Tibial nerve (tissue), 4 donors: ENCODE measurements at regions not wholly inside any gene's neighbourhood (a gene's known extent, or its start where the extent isn't known, plus 50 kb on each side); places are given as distances from the start of the nearest gene placed in this dataset.

Experiments
- DNase-seq, 2 donors: peaks; one replicate each; pipeline ENCODE4 v3.0.0-alpha.2; 2019; ENCODE audit warnings: low spot score in 2 of 2
- H3K27ac ChIP-seq, 4 donors: fragments of 200-600 bp; sonication (generic) in 3 of 4; one replicate each; pipeline ENCODE4 v1.5.1; 2017 to 2019; ENCODE audit warnings: mild to moderate bottlenecking in 1 of 4
- H3K27me3 ChIP-seq, 2 donors: fragments of 200-600 bp; sonication (generic) in 1 of 2; one replicate each; pipeline versions ENCODE4 v1.5.1 to v1.6.0; 2017 to 2019
- H3K36me3 ChIP-seq, 3 donors: fragments of 200-600 bp; sonication (generic); one replicate each; pipeline ENCODE4 v1.5.1; 2018 to 2019
- H3K4me1 ChIP-seq, 4 donors: fragments of 200-600 bp; sonication (generic) in 3 of 4; one replicate each; pipeline ENCODE4 v1.5.1; 2017 to 2019
- H3K4me3 ChIP-seq, 4 donors: fragments of 200-600 bp; sonication (generic) in 3 of 4; one replicate each; pipeline ENCODE4 v1.5.1; 2017 to 2019; ENCODE audit warnings: mild to moderate bottlenecking in 1 of 4, moderate library complexity in 1 of 4
- H3K9me3 ChIP-seq, 4 donors: fragments of 200-600 bp; sonication (generic) in 3 of 4; one replicate each; pipeline ENCODE4 v1.5.1; 2017 to 2019
- CTCF ChIP-seq, 5 experiments: fragments of 200-600 bp in 3 of 5; fragments of 450-650 bp in 2 of 5; sonication (generic) in 3 of 5; IDR thresholded peaks; one replicate each; pipeline ENCODE4 v1.5.1; 2016 to 2019; ENCODE audit warnings: antibody characterized with exemption in 5 of 5, mild to moderate bottlenecking in 3 of 5, moderate library complexity in 2 of 5
- EP300 ChIP-seq, 2 donors: sonication (generic); formaldehyde crosslinking; IDR thresholded peaks; one replicate each; pipeline ENCODE4 v1.6.1; 2017; ENCODE audit warnings: antibody characterized with exemption in 2 of 2, mild to moderate bottlenecking in 1 of 2
- POLR2A ChIP-seq, 2 donors: fragments of 450-650 bp; IDR thresholded peaks; one replicate each; pipeline ENCODE4 v1.6.1; 2017; ENCODE audit warnings: antibody characterized with exemption in 2 of 2, mild to moderate bottlenecking in 2 of 2, moderate library complexity in 2 of 2
- WGBS, 2 donors: methylation state at CpG; one replicate each; pipeline ENCODE4 v1.1.5; 2018; 5-methylcytosine and 5-hydroxymethylcytosine counted together

DNA sequence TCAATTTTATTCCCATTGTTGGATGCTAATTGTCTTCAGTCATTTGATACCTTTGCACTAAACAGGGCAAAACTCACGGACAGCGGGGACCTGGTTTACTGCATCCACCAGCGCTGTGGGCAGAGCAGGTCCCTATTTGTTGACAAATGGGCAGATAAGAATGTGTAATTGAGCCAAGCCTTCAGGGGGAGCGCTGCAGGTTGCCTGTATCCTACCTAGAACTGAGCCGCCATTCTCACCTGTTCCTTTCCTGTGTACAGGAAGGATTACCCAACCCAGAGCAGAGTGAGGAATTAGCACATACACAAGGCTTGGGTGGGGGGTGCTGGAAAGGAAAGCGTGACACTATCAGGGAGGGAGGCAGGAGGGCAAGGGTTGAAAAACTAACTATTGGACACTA, 89.1 kb upstream of the FOXA2 start:
- H3K9me3 ChIP-seq = peaks cover 0 to 15% (median 3%) of the 10 kb centered on the region in 4 donors
- no peaks in the 10 kb centered on the region for H3K36me3 ChIP-seq
- H3K4me3 ChIP-seq = no peak overlapping the region
- no peak for TF ChIP-seq POLR2A (IDR thresholded peaks at IDR 0.05)
- TF ChIP-seq EP300 (IDR thresholded peaks at IDR 0.05) = no peak
- TF ChIP-seq CTCF (IDR thresholded peaks at IDR 0.05) = no peak
- 85 to 89% methylated on average over 6 of the region's 6 CpGs for WGBS, 2 donors
- no peaks in the 10 kb centered on the region for H3K4me1 ChIP-seq
- peaks cover 0 to 3% of the 10 kb centered on the region in 2 donors for H3K27me3 ChIP-seq
- no peak for DNase-seq
- no peak overlapping the region for H3K27ac ChIP-seq

DNA sequence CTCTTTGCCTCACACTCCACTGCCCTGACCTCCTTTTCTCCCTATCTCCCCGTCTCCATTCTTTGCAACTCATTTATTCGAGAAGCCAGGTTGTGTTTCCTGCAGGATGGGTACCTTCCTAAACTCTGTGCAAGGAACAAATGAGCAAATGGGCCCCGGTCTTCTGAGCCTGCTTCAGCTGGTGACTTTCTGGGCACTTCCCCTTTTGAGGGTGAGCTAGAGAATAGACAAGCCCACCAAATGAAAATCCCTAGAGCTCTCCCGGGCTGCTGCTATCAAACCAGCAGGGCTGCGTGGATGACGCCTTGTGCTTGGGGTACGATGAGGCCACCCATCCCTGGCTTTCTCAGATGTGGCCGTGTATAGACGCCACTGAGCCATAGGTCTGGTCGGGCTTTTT, 91.0 kb upstream of the FOXA2 start:
- WGBS, 2 donors = 76 to 81% methylated on average over 10 of the region's 10 CpGs
- TF ChIP-seq EP300 (IDR thresholded peaks at IDR 0.05) (no peak), CTCF (IDR thresholded peaks at IDR 0.05) (no peak), POLR2A (IDR thresholded peaks at IDR 0.05) (no peak)
- H3K4me3 ChIP-seq = no peak overlapping the region
- no peaks in the 10 kb centered on the region for H3K36me3 ChIP-seq
- H3K27me3 ChIP-seq = peaks cover 0 to 3% of the 10 kb centered on the region in 2 donors
- H3K9me3 ChIP-seq = peaks cover 0 to 12% (median under 1%) of the 10 kb centered on the region in 4 donors
- H3K27ac ChIP-seq = no peak overlapping the region
- H3K4me1 ChIP-seq = no peaks in the 10 kb centered on the region
- no peak for DNase-seq

GRCh38 chr20:22678678-22679077, 94.3 kb upstream of the FOXA2 start:
- no peak for DNase-seq
- H3K27me3 ChIP-seq = no peaks in the 10 kb centered on the region
- H3K9me3 ChIP-seq = peaks cover 0 to 8% (median 0%) of the 10 kb centered on the region in 4 donors
- no peaks in the 10 kb centered on the region for H3K4me1 ChIP-seq
- WGBS, 2 donors = 80 to 84% methylated on average over 2 of the region's 2 CpGs
- H3K36me3 ChIP-seq = no peaks in the 10 kb centered on the region
- H3K4me3 ChIP-seq = no peak overlapping the region
- no peak overlapping the region for H3K27ac ChIP-seq
- no peak for TF ChIP-seq EP300 (IDR thresholded peaks at IDR 0.05)
- TF ChIP-seq CTCF (IDR thresholded peaks at IDR 0.05) = no peak
- no peak for TF ChIP-seq POLR2A (IDR thresholded peaks at IDR 0.05)

DNA sequence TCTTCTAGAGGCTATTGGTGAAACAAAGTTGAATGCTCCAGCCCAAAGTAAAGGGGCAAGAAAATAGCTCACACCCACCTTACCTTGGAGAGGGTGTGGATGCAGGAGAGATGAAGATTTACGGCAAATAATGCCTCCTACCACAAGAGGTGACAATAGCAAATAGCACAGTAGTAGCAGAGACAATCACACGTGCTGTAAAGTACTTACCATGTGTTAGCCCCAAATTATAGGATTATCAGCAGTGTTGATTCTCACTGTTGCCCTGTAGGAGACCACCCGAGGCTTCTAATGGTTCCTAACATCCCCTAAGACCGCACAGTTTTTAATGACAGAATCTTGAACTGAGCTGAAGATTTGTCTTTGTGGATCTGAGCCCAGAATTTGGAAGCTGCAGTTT, 94.8 kb upstream of the FOXA2 start:
- no peak for TF ChIP-seq POLR2A (IDR thresholded peaks at IDR 0.05)
- TF ChIP-seq CTCF (IDR thresholded peaks at IDR 0.05) = no peak
- no peak for TF ChIP-seq EP300 (IDR thresholded peaks at IDR 0.05)
- 34 to 37% methylated on average over 4 of the region's 4 CpGs for WGBS, 2 donors
- H3K4me1 ChIP-seq = peaks cover 0 to 5% (median 0%) of the 10 kb centered on the region in 4 donors
- H3K27ac ChIP-seq = no peak overlapping the region
- H3K9me3 ChIP-seq = peaks cover 0 to 8% (median 0%) of the 10 kb centered on the region in 4 donors
- no peaks in the 10 kb centered on the region for H3K36me3 ChIP-seq
- no peaks in the 10 kb centered on the region for H3K27me3 ChIP-seq
- DNase-seq = no peak
- no peak overlapping the region for H3K4me3 ChIP-seq

DNA sequence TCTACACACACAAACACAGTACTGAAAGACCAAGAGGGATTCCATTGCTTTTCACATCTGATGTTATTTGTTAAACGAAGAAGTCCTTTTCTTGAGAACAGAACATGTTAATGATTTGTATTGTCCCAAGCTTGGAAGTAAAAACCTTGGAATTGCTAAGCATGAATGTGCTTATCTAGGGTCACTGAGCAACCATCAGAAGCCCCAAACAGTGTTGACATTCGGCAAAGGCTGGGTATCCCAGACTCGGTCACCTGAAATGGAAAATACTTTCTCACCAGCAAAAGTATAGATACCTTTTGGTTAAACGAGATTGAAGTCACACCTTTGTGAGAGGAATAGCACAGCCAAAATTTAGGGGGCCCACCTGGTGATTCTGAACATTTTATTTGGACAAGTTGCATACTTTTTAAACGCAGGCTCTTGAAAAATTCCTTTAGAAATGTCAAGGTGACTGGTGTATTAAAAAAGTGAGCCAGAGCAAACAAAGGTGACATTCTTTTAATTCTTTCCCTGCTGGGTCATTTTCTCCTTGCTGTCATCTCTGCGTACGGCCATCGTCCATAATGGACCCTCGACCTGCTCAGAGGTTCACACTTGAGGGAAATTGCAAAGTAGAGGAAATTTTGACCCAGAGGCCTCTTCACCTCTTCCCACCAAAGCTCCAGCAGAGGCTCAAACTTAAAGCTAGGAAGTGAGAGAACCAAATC, 95.8 kb upstream of the FOXA2 start:
- H3K36me3 ChIP-seq = no peaks in the 10 kb centered on the region
- no peak overlapping the region for H3K4me3 ChIP-seq
- WGBS, 2 donors = 63 to 68% methylated on average over 9 of the region's 9 CpGs
- H3K9me3 ChIP-seq = peaks cover 0 to 8% (median 0%) of the 10 kb centered on the region in 4 donors
- peaks cover 0 to 6% (median 0%) of the 10 kb centered on the region in 4 donors for H3K4me1 ChIP-seq
- H3K27me3 ChIP-seq = no peaks in the 10 kb centered on the region
- TF ChIP-seq POLR2A (IDR thresholded peaks at IDR 0.05) (no peak), EP300 (IDR thresholded peaks at IDR 0.05) (no peak), CTCF (IDR thresholded peaks at IDR 0.05) (no peak)
- H3K27ac ChIP-seq = no peak overlapping the region
- no peak for DNase-seq
